HCT116 (cell line): ENCODE measurements at regions not wholly inside any gene's neighbourhood (a gene's known extent, or its start where the extent isn't known, plus 50 kb on each side); places are given as distances from the start of the nearest gene placed in this dataset.

Experiments
- ATAC-seq: fragments of 200-7000 bp; cut with Tn5 transposase; 2 replicates; pipeline ENCODE4 v1.9.1; 2020; ENCODE audit warnings: mild to moderate bottlenecking, moderate library complexity
- BruUV-seq: library from RNA; stranded (reverse); fragments of 400-500 nt; replicated peaks from 2 replicates; lab custom pipeline; 2021; lab: Mats Ljungman, UMichigan
- CTCF ChIA-PET: fragments of 300-600 bp; sonication (Branson Sonifier 250); formaldehyde crosslinking; loops from one replicate; lab custom pipeline; 2021; ENCODE audit warnings: antibody characterized with exemption; lab: Charles Lee
- POLR2A ChIA-PET: fragments of 300-600, 350-600 bp; sonication (Branson Sonifier 250); formaldehyde crosslinking; loops from one replicate; lab custom pipeline; 2021; ENCODE audit warnings: antibody characterized with exemption; lab: Charles Lee
- RAD21 ChIA-PET, 2 experiments: fragments of 300-600 bp; sonication (Branson Sonifier 250); formaldehyde crosslinking; loops; one replicate each; lab custom pipeline; 2023; ENCODE audit warnings: low total read pairs in 2 of 2; ENCODE audit not compliant: uncharacterized antibody in 2 of 2, unreplicated experiment in 2 of 2, low non-redundant PET in 1 of 2; lab: Charles Lee
- DNase-seq: peaks from one replicate; pipeline ENCODE4 v3.0.0-alpha.2; 2010; ENCODE audit warnings: low read depth, low spot score
- H2AFZ ChIP-seq: fragments of 200-600 bp; shearing (Covaris generic), sonication (generic); 2 replicates; pipeline ENCODE4 v1.6.1; 2017; ENCODE audit warnings: low read depth, mixed run types, mixed read lengths, antibody characterized with exemption, low read length; ENCODE audit not compliant: poor library complexity, severe bottlenecking
- H3K27ac ChIP-seq: 2 replicates; pipeline ENCODE4 v1.5.1; 2012; ENCODE audit warnings: low read depth, low read length
- H3K27me3 ChIP-seq: fragments of 200-600 bp; sonication (generic); 2 replicates; pipeline ENCODE4 v1.6.1; 2016; ENCODE audit warnings: mixed run types, low read length, mixed read lengths; ENCODE audit not compliant: insufficient read depth
- H3K36me3 ChIP-seq, 2 experiments: fragments of 200-500 bp in 1 of 2; fragments of 200-600 bp in 1 of 2; sonication (Bioruptor generic) in 1 of 2; sonication (generic) in 1 of 2; 2 replicates each; pipeline versions ENCODE4 v1.5.1 to v1.6.1; 2014 to 2016; ENCODE audit warnings: low read length in 2 of 2, inconsistent platforms in 1 of 2, mixed read lengths in 1 of 2, mixed run types in 1 of 2; ENCODE audit not compliant: insufficient read depth in 2 of 2, control insufficient read depth in 1 of 2
- H3K4me1 ChIP-seq, 2 experiments: fragments of 200-600 bp in 1 of 2; sonication (generic) in 1 of 2; 2 replicates each; pipeline versions ENCODE4 v1.5.1 to v1.6.1; 2012 to 2017; ENCODE audit warnings: low read length in 2 of 2, inconsistent platforms in 1 of 2, mild to moderate bottlenecking in 1 of 2, mixed read lengths in 1 of 2, mixed run types in 1 of 2, moderate library complexity in 1 of 2; ENCODE audit not compliant: insufficient read depth in 2 of 2, control insufficient read depth in 1 of 2
- H3K4me2 ChIP-seq: fragments of 200-600 bp; sonication (generic); 2 replicates; pipeline ENCODE4 v1.6.1; 2017; ENCODE audit warnings: mixed run types, low read length, mixed read lengths
- H3K4me3 ChIP-seq, 2 experiments: fragments of 200-600 bp in 1 of 2; sonication (generic) in 1 of 2; replicated peaks in 1 of 2; 2 replicates each; pipeline ENCODE4 v1.5.1; 2011 to 2016; ENCODE audit warnings: low read length in 2 of 2, control low read depth in 1 of 2, low read depth in 1 of 2, mild to moderate bottlenecking in 1 of 2, mixed read lengths in 1 of 2, mixed run types in 1 of 2
- H3K79me2 ChIP-seq: fragments of 200-600 bp; sonication (generic); 2 replicates; pipeline ENCODE4 v1.6.1; 2017; ENCODE audit warnings: mild to moderate bottlenecking, mixed run types, low read length, moderate library complexity, mixed read lengths; ENCODE audit not compliant: insufficient read depth
- H3K9ac ChIP-seq: fragments of 200-600 bp; sonication (generic); 2 replicates; pipeline ENCODE4 v1.6.1; 2016; ENCODE audit warnings: low read length, mixed read lengths
- H3K9me2 ChIP-seq: fragments of 200-600 bp; sonication (generic), shearing (Covaris generic); 2 replicates; pipeline ENCODE4 v1.6.1; 2017; ENCODE audit warnings: mixed run types, mild to moderate bottlenecking, moderate library complexity; ENCODE audit not compliant: insufficient read depth
- H3K9me3 ChIP-seq, 2 experiments: fragments of 200-500 bp in 1 of 2; fragments of 200-600 bp in 1 of 2; sonication (Bioruptor generic) in 1 of 2; sonication (generic) in 1 of 2; 2 replicates each; pipeline ENCODE4 v1.6.1; 2014 to 2017; ENCODE audit warnings: low read length in 2 of 2, mixed read lengths in 2 of 2, inconsistent platforms in 1 of 2, low read depth in 1 of 2, mild to moderate bottlenecking in 1 of 2, mixed run types in 1 of 2, moderate library complexity in 1 of 2; ENCODE audit not compliant: control insufficient read depth in 1 of 2, insufficient read depth in 1 of 2
- H4K20me1 ChIP-seq: fragments of 200-600 bp; sonication (generic), shearing (Covaris generic); 2 replicates; pipeline ENCODE4 v1.6.1; 2017; ENCODE audit warnings: mixed run types, mild to moderate bottlenecking, moderate library complexity; ENCODE audit not compliant: insufficient read depth
- CEBPB ChIP-seq: IDR thresholded peaks from 2 replicates; pipeline ENCODE4 v1.6.1; 2012; ENCODE audit warnings: low read depth
- EGR1 ChIP-seq: IDR thresholded peaks from 2 replicates; pipeline ENCODE4 v1.6.1; 2012; ENCODE audit warnings: low read depth
- EZH2 ChIP-seq: fragments of 200-600 bp; sonication (generic); IDR thresholded peaks from 2 replicates; pipeline ENCODE4 v1.6.1; 2017; ENCODE audit warnings: antibody characterized with exemption, mixed run types
- EZH2phosphoT487 ChIP-seq: fragments of 200-600 bp; IDR thresholded peaks from 2 replicates; pipeline ENCODE4 v1.6.1; 2018; ENCODE audit warnings: antibody characterized with exemption, borderline replicate concordance
- FOSL1 ChIP-seq: IDR thresholded peaks from 2 replicates; pipeline ENCODE4 v1.6.1; 2012; ENCODE audit warnings: low read depth
- POLR2A ChIP-seq: IDR thresholded peaks from 2 replicates; pipeline ENCODE4 v1.7.0; 2011; ENCODE audit warnings: borderline replicate concordance; ENCODE audit not compliant: insufficient read depth, insufficient read length; ENCODE audit errors: extremely low read depth
- POLR2AphosphoS5 ChIP-seq: IDR thresholded peaks from 2 replicates; pipeline ENCODE4 v1.6.1; 2011; ENCODE audit warnings: mild to moderate bottlenecking, low read depth, low read length, moderate library complexity
- RAD21 ChIP-seq: IDR thresholded peaks from 2 replicates; pipeline ENCODE4 v1.6.1; 2012; ENCODE audit warnings: low read depth, mild to moderate bottlenecking
- SIN3A ChIP-seq: IDR thresholded peaks from 2 replicates; pipeline ENCODE4 v1.6.1; 2012; ENCODE audit warnings: low read depth
- SP1 ChIP-seq: IDR thresholded peaks from 2 replicates; pipeline ENCODE4 v1.6.1; 2012; ENCODE audit warnings: low read depth
- TCF7L2 ChIP-seq: IDR thresholded peaks from 2 replicates; pipeline ENCODE4 v1.7.0; 2011; ENCODE audit warnings: borderline replicate concordance, inconsistent platforms; ENCODE audit not compliant: insufficient read depth, insufficient read length; ENCODE audit errors: extremely low read depth
- YY1 ChIP-seq: IDR thresholded peaks from 2 replicates; pipeline ENCODE4 v1.6.1; 2011; ENCODE audit warnings: low read length, low read depth, moderate library complexity, mild to moderate bottlenecking; ENCODE audit not compliant: insufficient replicate concordance; ENCODE audit errors: extremely low read depth
- ZFX ChIP-seq: fragments of 450-650 bp; IDR thresholded peaks from 2 replicates; pipeline ENCODE4 v1.6.1; 2017
- ZNF274 ChIP-seq: fragments of 200-500 bp; sonication (Bioruptor generic); IDR thresholded peaks from 2 replicates; pipeline ENCODE4 v1.6.1; 2014; ENCODE audit warnings: mild to moderate bottlenecking, low read depth, low read length, inconsistent platforms
- intact Hi-C: fragments of 100-400 bp; cut with micrococcal nuclease; formaldehyde crosslinking; loops from 2 replicates; pipeline ENCODE4 v1.10.0; 2022
- TF ChIP-seq, protein P1 (sequence below), 3 experiments: fragments of 200-600 bp in 1 of 3; sonication (generic) in 1 of 3; IDR thresholded peaks in 2 of 3; conservative IDR thresholded peaks in 1 of 3; 2 replicates each; pipeline ENCODE4 v1.5.1; 2012 to 2017; ENCODE audit warnings: low read depth in 2 of 3, low read length in 2 of 3, antibody characterized with exemption in 1 of 3, borderline replicate concordance in 1 of 3, control low read depth in 1 of 3, mild to moderate bottlenecking in 1 of 3, mixed read lengths in 1 of 3, mixed run types in 1 of 3, moderate library complexity in 1 of 3; ENCODE audit not compliant: insufficient read depth in 1 of 3
- TF ChIP-seq, protein P2 (sequence below): IDR thresholded peaks from 2 replicates; pipeline ENCODE4 v1.6.1; 2012
- TF ChIP-seq, protein P3 (sequence below): IDR thresholded peaks from 2 replicates; pipeline ENCODE4 v1.6.1; 2012; ENCODE audit warnings: low read depth

DNA sequence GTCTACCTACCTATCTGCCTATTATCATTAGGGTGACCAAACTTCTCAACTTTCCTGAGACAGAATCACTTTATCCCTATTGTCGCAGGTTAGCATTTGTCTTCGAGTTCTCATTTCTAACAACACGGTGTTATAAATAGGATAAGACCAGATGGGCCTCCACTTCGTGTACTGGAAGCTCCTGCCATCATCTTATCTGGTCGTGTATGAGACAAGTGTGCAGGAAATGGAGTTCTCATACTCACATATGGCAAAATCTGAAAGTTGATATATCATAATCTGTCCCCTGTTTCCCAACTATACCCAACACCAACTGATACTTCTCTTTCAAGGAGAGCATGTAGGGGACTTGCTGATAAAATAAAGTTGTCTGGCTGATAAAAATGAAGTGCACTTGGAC lies 287.4 kb upstream of the FOXK1 start:
- DNase-seq = no peak
- intact Hi-C loops = no loop called here
- no peaks in the 10 kb centered on the region for H3K36me3 ChIP-seq
- ChIA-PET POLR2A (no interaction called here), RAD21 (no interaction called here), CTCF (no interaction called here)
- H3K4me3 ChIP-seq = no peak overlapping the region
- H3K79me2 ChIP-seq = no peaks in the 10 kb centered on the region
- TF ChIP-seq EGR1 (no peak), RAD21 (no peak), EZH2phosphoT487 (no peak), CEBPB (no peak), POLR2A (no peak), POLR2AphosphoS5 (no peak), SIN3A (no peak), FOSL1 (no peak), YY1 (no peak), ZNF274 (no peak), ZFX (no peak), TCF7L2 (no peak), EZH2 (no peak), SP1 (no peak)
- TF ChIP-seq, protein P1, sequence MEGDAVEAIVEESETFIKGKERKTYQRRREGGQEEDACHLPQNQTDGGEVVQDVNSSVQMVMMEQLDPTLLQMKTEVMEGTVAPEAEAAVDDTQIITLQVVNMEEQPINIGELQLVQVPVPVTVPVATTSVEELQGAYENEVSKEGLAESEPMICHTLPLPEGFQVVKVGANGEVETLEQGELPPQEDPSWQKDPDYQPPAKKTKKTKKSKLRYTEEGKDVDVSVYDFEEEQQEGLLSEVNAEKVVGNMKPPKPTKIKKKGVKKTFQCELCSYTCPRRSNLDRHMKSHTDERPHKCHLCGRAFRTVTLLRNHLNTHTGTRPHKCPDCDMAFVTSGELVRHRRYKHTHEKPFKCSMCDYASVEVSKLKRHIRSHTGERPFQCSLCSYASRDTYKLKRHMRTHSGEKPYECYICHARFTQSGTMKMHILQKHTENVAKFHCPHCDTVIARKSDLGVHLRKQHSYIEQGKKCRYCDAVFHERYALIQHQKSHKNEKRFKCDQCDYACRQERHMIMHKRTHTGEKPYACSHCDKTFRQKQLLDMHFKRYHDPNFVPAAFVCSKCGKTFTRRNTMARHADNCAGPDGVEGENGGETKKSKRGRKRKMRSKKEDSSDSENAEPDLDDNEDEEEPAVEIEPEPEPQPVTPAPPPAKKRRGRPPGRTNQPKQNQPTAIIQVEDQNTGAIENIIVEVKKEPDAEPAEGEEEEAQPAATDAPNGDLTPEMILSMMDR (IDR thresholded peaks at IDR 0.05 in 2 of 3, conservative IDR thresholded peaks at IDR 0.05 in 1 of 3; ENCODE audit: borderline replicate concordance in 1 of 3, insufficient read depth in 1 of 3, low read depth in 2 of 3, low read length in 2 of 3) = no peak
- TF ChIP-seq, protein P2, sequence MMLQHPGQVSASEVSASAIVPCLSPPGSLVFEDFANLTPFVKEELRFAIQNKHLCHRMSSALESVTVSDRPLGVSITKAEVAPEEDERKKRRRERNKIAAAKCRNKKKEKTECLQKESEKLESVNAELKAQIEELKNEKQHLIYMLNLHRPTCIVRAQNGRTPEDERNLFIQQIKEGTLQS = no peak
- TF ChIP-seq, protein P3, sequence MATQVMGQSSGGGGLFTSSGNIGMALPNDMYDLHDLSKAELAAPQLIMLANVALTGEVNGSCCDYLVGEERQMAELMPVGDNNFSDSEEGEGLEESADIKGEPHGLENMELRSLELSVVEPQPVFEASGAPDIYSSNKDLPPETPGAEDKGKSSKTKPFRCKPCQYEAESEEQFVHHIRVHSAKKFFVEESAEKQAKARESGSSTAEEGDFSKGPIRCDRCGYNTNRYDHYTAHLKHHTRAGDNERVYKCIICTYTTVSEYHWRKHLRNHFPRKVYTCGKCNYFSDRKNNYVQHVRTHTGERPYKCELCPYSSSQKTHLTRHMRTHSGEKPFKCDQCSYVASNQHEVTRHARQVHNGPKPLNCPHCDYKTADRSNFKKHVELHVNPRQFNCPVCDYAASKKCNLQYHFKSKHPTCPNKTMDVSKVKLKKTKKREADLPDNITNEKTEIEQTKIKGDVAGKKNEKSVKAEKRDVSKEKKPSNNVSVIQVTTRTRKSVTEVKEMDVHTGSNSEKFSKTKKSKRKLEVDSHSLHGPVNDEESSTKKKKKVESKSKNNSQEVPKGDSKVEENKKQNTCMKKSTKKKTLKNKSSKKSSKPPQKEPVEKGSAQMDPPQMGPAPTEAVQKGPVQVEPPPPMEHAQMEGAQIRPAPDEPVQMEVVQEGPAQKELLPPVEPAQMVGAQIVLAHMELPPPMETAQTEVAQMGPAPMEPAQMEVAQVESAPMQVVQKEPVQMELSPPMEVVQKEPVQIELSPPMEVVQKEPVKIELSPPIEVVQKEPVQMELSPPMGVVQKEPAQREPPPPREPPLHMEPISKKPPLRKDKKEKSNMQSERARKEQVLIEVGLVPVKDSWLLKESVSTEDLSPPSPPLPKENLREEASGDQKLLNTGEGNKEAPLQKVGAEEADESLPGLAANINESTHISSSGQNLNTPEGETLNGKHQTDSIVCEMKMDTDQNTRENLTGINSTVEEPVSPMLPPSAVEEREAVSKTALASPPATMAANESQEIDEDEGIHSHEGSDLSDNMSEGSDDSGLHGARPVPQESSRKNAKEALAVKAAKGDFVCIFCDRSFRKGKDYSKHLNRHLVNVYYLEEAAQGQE = no peak
- no peaks in the 10 kb centered on the region; a peak in 1 of 4 replicates for H3K9me3 ChIP-seq
- no peak overlapping the region for H3K4me2 ChIP-seq
- H2AFZ ChIP-seq = no peak overlapping the region
- BruUV-seq = no TSS peak
- no peak overlapping the region for H3K9ac ChIP-seq
- no peak overlapping the region for H3K27ac ChIP-seq
- no peaks in the 10 kb centered on the region for H3K4me1 ChIP-seq
- no peaks in the 10 kb centered on the region for H4K20me1 ChIP-seq
- H3K9me2 ChIP-seq = no peaks in the 10 kb centered on the region
- no peaks in the 10 kb centered on the region for H3K27me3 ChIP-seq
- no peak for ATAC-seq
